ENCODE measurements at regions not wholly inside any gene's neighbourhood (a gene's known extent, or its start where the extent isn't known, plus 50 kb on each side); places are given as distances from the start of the nearest gene placed in this dataset.

DNA sequence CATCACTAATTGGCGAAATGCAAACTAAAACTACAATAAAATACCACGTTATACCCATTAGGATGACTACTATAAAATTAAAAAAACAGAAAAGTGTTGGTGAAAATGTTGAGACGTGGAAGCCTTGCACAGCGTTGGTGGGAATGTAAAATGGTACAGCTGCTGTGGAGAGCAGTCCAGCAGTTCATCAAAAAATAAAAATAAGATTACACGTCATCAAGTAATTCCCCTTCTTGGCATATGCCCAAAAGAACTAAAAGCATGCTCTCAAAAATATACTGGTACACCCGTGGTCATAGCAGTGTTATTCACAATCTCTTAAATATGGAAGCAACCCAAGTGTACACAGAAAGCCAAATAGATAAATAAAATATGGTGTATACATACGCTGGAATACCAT, 71.8 kb upstream of the NDN start:
- TF ChIP-seq, protein P1, sequence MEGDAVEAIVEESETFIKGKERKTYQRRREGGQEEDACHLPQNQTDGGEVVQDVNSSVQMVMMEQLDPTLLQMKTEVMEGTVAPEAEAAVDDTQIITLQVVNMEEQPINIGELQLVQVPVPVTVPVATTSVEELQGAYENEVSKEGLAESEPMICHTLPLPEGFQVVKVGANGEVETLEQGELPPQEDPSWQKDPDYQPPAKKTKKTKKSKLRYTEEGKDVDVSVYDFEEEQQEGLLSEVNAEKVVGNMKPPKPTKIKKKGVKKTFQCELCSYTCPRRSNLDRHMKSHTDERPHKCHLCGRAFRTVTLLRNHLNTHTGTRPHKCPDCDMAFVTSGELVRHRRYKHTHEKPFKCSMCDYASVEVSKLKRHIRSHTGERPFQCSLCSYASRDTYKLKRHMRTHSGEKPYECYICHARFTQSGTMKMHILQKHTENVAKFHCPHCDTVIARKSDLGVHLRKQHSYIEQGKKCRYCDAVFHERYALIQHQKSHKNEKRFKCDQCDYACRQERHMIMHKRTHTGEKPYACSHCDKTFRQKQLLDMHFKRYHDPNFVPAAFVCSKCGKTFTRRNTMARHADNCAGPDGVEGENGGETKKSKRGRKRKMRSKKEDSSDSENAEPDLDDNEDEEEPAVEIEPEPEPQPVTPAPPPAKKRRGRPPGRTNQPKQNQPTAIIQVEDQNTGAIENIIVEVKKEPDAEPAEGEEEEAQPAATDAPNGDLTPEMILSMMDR (IDR thresholded peaks at IDR 0.05), result no peak
- no peak for TF ChIP-seq POLR2A (IDR thresholded peaks at IDR 0.05)
